22Rv1 (cell line): ENCODE measurements at regions not wholly inside any gene's neighbourhood (a gene's known extent, or its start where the extent isn't known, plus 50 kb on each side); places are given as distances from the start of the nearest gene placed in this dataset.

Experiments used
- CTCF ChIP-seq: fragments of 450-650 bp; IDR thresholded peaks from 2 replicates; pipeline ENCODE4 v1.5.1; 2017; ENCODE audit warnings: mild to moderate bottlenecking
- ZFX ChIP-seq: fragments of 450-650 bp; IDR thresholded peaks from 2 replicates; pipeline ENCODE4 v1.6.1; 2017; ENCODE audit warnings: antibody characterized with exemption, borderline replicate concordance

GRCh38 chr4:123298801-123299200 is 97.8 kb upstream of the SPRY1 start:
- TF ChIP-seq CTCF (no peak), ZFX (no peak)
